IMR-90 (cell line): ENCODE measurements at regions not wholly inside any gene's neighbourhood (a gene's known extent, or its start where the extent isn't known, plus 50 kb on each side); places are given as distances from the start of the nearest gene placed in this dataset.

Source experiments
- ATAC-seq: fragments of 200-7000 bp; cut with Tn5 transposase; 2 replicates; pipeline ENCODE4 v1.9.1; 2020; ENCODE audit warnings: low read depth, mild to moderate bottlenecking, moderate library complexity
- BruUV-seq: library from RNA; stranded (reverse); fragments of 400-500 nt; replicated peaks from 2 replicates; lab custom pipeline; 2021; lab: Mats Ljungman, UMichigan
- CTCF ChIA-PET: fragments of 300-600 bp; formaldehyde crosslinking; extraction: SDS; loops from one replicate; lab custom pipeline; 2021; ENCODE audit warnings: antibody characterized with exemption; lab: Yijun Ruan, JAX
- POLR2A ChIA-PET: fragments of 300-600 bp; sonication (Branson Sonifier 250); formaldehyde crosslinking; loops from one replicate; lab custom pipeline; 2022; ENCODE audit warnings: antibody characterized with exemption; ENCODE audit not compliant: unreplicated experiment; lab: Charles Lee
- DNase-seq: peaks from one replicate; pipeline ENCODE4 v3.0.0; 2013
- H2AFZ ChIP-seq: replicated peaks from 2 replicates; pipeline ENCODE3; 2013; ENCODE audit warnings: low read length, mild to moderate bottlenecking; ENCODE audit not compliant: poor library complexity
- H2AK5ac ChIP-seq: 2 replicates; pipeline ENCODE4 v1.6.1; 2013; ENCODE audit warnings: low read depth, low read length, inconsistent platforms
- H2AK9ac ChIP-seq: replicated peaks from 2 replicates; pipeline ENCODE3; 2013; ENCODE audit warnings: mild to moderate bottlenecking, low read depth, low read length, moderate library complexity; ENCODE audit not compliant: poor library complexity
- H2BK120ac ChIP-seq: 2 replicates; pipeline ENCODE4 v1.6.1; 2013; ENCODE audit warnings: low read depth, low read length, inconsistent platforms
- H2BK15ac ChIP-seq: 3 replicates; pipeline ENCODE4 v1.6.1; 2013; ENCODE audit warnings: low read depth, low read length, inconsistent platforms
- H2BK20ac ChIP-seq: 2 replicates; pipeline ENCODE4 v1.6.1; 2013; ENCODE audit warnings: low read depth, mild to moderate bottlenecking, inconsistent platforms, low read length, moderate library complexity
- H2BK5ac ChIP-seq: 2 replicates; pipeline ENCODE4 v1.6.1; 2013; ENCODE audit warnings: mild to moderate bottlenecking, low read depth, low read length, inconsistent platforms; ENCODE audit not compliant: poor library complexity, severe bottlenecking
- H3K14ac ChIP-seq: replicated peaks from 2 replicates; pipeline ENCODE4 v1.6.1; 2013; ENCODE audit warnings: low read depth, low read length, inconsistent platforms
- H3K18ac ChIP-seq: 2 replicates; pipeline ENCODE4 v1.6.1; 2013; ENCODE audit warnings: low read depth, low read length, control low read depth
- H3K23ac ChIP-seq: 2 replicates; pipeline ENCODE4 v1.6.1; 2013; ENCODE audit warnings: low read depth, low read length, inconsistent platforms
- H3K27ac ChIP-seq: 2 replicates; pipeline ENCODE4 v1.5.1; 2013; ENCODE audit warnings: mild to moderate bottlenecking, control low read depth, low read length; ENCODE audit not compliant: insufficient read depth
- H3K27me3 ChIP-seq: 2 replicates; pipeline ENCODE4 v1.6.1; 2013; ENCODE audit warnings: low read length; ENCODE audit not compliant: control insufficient read depth, insufficient read depth
- H3K36me3 ChIP-seq: 2 replicates; pipeline ENCODE4 v1.6.1; 2013; ENCODE audit warnings: low read length, mixed read lengths; ENCODE audit not compliant: control insufficient read depth, insufficient read depth
- H3K4ac ChIP-seq: 2 replicates; pipeline ENCODE4 v1.6.1; 2013; ENCODE audit warnings: low read depth, low read length, inconsistent platforms
- H3K4me1 ChIP-seq: 2 replicates; pipeline ENCODE4 v1.6.1; 2013; ENCODE audit warnings: low read length, mixed read lengths; ENCODE audit not compliant: control insufficient read depth, insufficient read depth
- H3K4me2 ChIP-seq: 2 replicates; pipeline ENCODE4 v1.6.1; 2013; ENCODE audit warnings: low read depth, mild to moderate bottlenecking, control low read depth, low read length, moderate library complexity
- H3K4me3 ChIP-seq: 2 replicates; pipeline ENCODE4 v1.5.1; 2013; ENCODE audit warnings: low read depth, mild to moderate bottlenecking, control low read depth, low read length, moderate library complexity; ENCODE audit not compliant: insufficient read depth
- H3K56ac ChIP-seq: 2 replicates; pipeline ENCODE4 v1.6.1; 2013; ENCODE audit warnings: low read length, inconsistent platforms; ENCODE audit not compliant: insufficient read depth; ENCODE audit errors: extremely low read depth
- H3K79me1 ChIP-seq, 2 experiments: 2 replicates each; pipeline ENCODE4 v1.6.1; 2013; ENCODE audit warnings: low read length in 2 of 2, inconsistent platforms in 1 of 2, low read depth in 1 of 2
- H3K9ac ChIP-seq: 2 replicates; pipeline ENCODE4 v1.6.1; 2013; ENCODE audit warnings: low read depth, low read length, control low read depth
- H3K9me1 ChIP-seq: 2 replicates; pipeline ENCODE4 v1.6.1; 2013; ENCODE audit warnings: low read length, inconsistent platforms; ENCODE audit not compliant: insufficient read depth
- H3K9me3 ChIP-seq: 2 replicates; pipeline ENCODE4 v1.6.1; 2013; ENCODE audit warnings: low read length; ENCODE audit not compliant: control insufficient read depth, insufficient read depth
- H4K20me1 ChIP-seq: 2 replicates; pipeline ENCODE4 v1.6.1; 2013; ENCODE audit warnings: low read length, inconsistent platforms; ENCODE audit not compliant: insufficient read depth
- H4K5ac ChIP-seq: 2 replicates; pipeline ENCODE4 v1.6.1; 2013; ENCODE audit warnings: mild to moderate bottlenecking, low read depth, low read length, control low read depth
- H4K8ac ChIP-seq, 2 experiments: 2 replicates each; pipeline ENCODE4 v1.6.1; 2013; ENCODE audit warnings: low read depth in 2 of 2, low read length in 2 of 2, control low read depth in 1 of 2, inconsistent platforms in 1 of 2
- H4K91ac ChIP-seq: 2 replicates; pipeline ENCODE4 v1.6.1; 2013; ENCODE audit warnings: low read depth, low read length, inconsistent platforms; ENCODE audit not compliant: insufficient read depth
- BHLHE40 ChIP-seq: fragments of 150-350 bp; IDR thresholded peaks from 2 replicates; pipeline ENCODE4 v1.6.1; 2016; ENCODE audit warnings: mild to moderate bottlenecking, low read depth, low read length
- CEBPB ChIP-seq: IDR thresholded peaks from 2 replicates; pipeline ENCODE4 v1.6.1; 2012; ENCODE audit warnings: low read depth, low read length, improper control_type of control experiment
- CHD1 ChIP-seq: IDR thresholded peaks from 2 replicates; pipeline ENCODE4 v1.6.1; 2012; ENCODE audit warnings: low read depth, low read length, improper control_type of control experiment
- FOS ChIP-seq: fragments of 150-350 bp; IDR thresholded peaks from 2 replicates; pipeline ENCODE4 v1.6.1; 2016; ENCODE audit warnings: low read depth, low read length
- MAFK ChIP-seq: IDR thresholded peaks from 2 replicates; pipeline ENCODE4 v1.6.1; 2012; ENCODE audit warnings: low read depth, low read length, improper control_type of control experiment
- MAZ ChIP-seq: IDR thresholded peaks from 2 replicates; pipeline ENCODE4 v1.6.1; 2012; ENCODE audit warnings: low read depth, mild to moderate bottlenecking, low read length, improper control_type of control experiment, moderate library complexity, borderline replicate concordance
- MXI1 ChIP-seq: IDR thresholded peaks from 2 replicates; pipeline ENCODE4 v1.6.1; 2012; ENCODE audit warnings: low read depth, mild to moderate bottlenecking, low read length, moderate library complexity, borderline replicate concordance
- NFE2L2 ChIP-seq: fragments of 150-350 bp; IDR thresholded peaks from 2 replicates; pipeline ENCODE4 v1.6.1; 2016; ENCODE audit warnings: low read depth, mild to moderate bottlenecking, low read length
- POLR2A ChIP-seq: IDR thresholded peaks from 2 replicates; pipeline ENCODE4 v1.6.1; 2012; ENCODE audit warnings: mild to moderate bottlenecking, low read depth, low read length
- RAD21 ChIP-seq: IDR thresholded peaks from 2 replicates; pipeline ENCODE4 v1.6.1; 2012; ENCODE audit warnings: low read length, improper control_type of control experiment
- RCOR1 ChIP-seq: IDR thresholded peaks from 2 replicates; pipeline ENCODE4 v1.6.1; 2012; ENCODE audit warnings: mild to moderate bottlenecking, low read length, improper control_type of control experiment; ENCODE audit not compliant: insufficient replicate concordance
- RFX5 ChIP-seq: IDR thresholded peaks from 2 replicates; pipeline ENCODE4 v1.8.0; 2012; ENCODE audit warnings: low read depth, mild to moderate bottlenecking, low read length, moderate library complexity
- SMC3 ChIP-seq: fragments of 150-350 bp; IDR thresholded peaks from 2 replicates; pipeline ENCODE4 v1.6.1; 2016; ENCODE audit warnings: low read depth, mild to moderate bottlenecking, antibody characterized with exemption, low read length, moderate library complexity
- WGBS, 2 experiments: methylation state at CpG; one replicate each; pipeline versions ENCODE4 v1.1.5 to v1.1.7; 2013; ENCODE audit warnings: missing lambda C conversion rate in 2 of 2; ENCODE audit not compliant: insufficient read length in 1 of 2; ENCODE audit errors: extremely low coverage in 2 of 2; 5-methylcytosine and 5-hydroxymethylcytosine counted together
- dilution Hi-C: fragments of 300-500 bp; cut with HindIII; formaldehyde crosslinking; loops from one replicate; pipeline ENCODE4 v1.14.3; 2018; ENCODE audit warnings: low sequenced_read_pairs; ENCODE audit not compliant: unreplicated experiment
- in situ Hi-C: fragments of 300-500 bp; cut with MboI; formaldehyde crosslinking; loops from 3 replicates; pipeline ENCODE4 v1.14.3; 2019; ENCODE audit warnings: low sequenced_read_pairs, inconsistent platforms, mixed read lengths
- intact Hi-C: fragments of 100-400 bp; cut with micrococcal nuclease; formaldehyde crosslinking; loops from 2 replicates; pipeline ENCODE4 v1.10.0; 2022
- TF ChIP-seq, protein P1 (sequence below): fragments of 150-350 bp; IDR thresholded peaks from 2 replicates; pipeline ENCODE4 v1.6.1; 2016; ENCODE audit warnings: low read depth, mild to moderate bottlenecking, low read length, moderate library complexity, borderline replicate concordance
- TF ChIP-seq, protein P2 (sequence below): fragments of 150-350 bp; IDR thresholded peaks from 2 replicates; pipeline ENCODE4 v1.6.1; 2017; ENCODE audit warnings: mild to moderate bottlenecking, antibody characterized with exemption, low read length, low read depth
- TF ChIP-seq, protein P3 (sequence below): conservative IDR thresholded peaks from 2 replicates; pipeline ENCODE4 v1.5.1; 2012; ENCODE audit warnings: mild to moderate bottlenecking, low read depth, low read length, improper control_type of control experiment

DNA sequence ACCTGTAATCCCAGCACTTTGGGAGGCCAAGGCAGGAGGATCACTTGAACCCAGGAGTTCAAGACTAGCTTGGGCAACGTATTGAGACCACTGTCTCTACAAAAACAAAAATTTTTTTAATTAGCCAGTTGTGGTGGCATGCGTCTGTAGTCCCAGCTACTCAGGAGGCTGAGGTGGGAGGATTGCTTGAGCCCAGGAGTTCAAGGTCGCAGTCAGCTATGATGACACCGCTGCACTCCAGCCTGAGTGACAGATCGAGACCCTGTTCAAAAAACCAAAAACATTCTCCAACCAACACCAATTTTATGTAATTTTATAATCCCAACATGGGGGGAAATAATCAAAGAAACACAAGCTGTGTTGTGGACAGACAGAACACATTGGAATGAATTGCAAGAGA, 54.6 kb upstream of the TNRC6A start:
- no peak overlapping the region for H3K56ac ChIP-seq
- H3K14ac ChIP-seq, result no peak overlapping the region
- H4K5ac ChIP-seq, result no peak overlapping the region
- H4K8ac ChIP-seq, result no peak overlapping the region
- H3K4me1 ChIP-seq, result peaks cover 9% of the 10 kb centered on the region
- no peak overlapping the region for H3K23ac ChIP-seq
- no peak overlapping the region for H3K18ac ChIP-seq
- H3K4ac ChIP-seq, result no peak overlapping the region
- H2BK5ac ChIP-seq, result no peak overlapping the region
- H3K9me3 ChIP-seq, result no peaks in the 10 kb centered on the region
- H3K4me3 ChIP-seq, result no peak overlapping the region
- no peak overlapping the region for H2AFZ ChIP-seq
- H3K27ac ChIP-seq, result no peak overlapping the region
- H3K4me2 ChIP-seq, result no peak overlapping the region
- no peaks in the 10 kb centered on the region for H3K27me3 ChIP-seq
- no peak for TF ChIP-seq RAD21
- TF ChIP-seq NFE2L2, result no peak
- TF ChIP-seq FOS, result no peak
- TF ChIP-seq, protein P1, sequence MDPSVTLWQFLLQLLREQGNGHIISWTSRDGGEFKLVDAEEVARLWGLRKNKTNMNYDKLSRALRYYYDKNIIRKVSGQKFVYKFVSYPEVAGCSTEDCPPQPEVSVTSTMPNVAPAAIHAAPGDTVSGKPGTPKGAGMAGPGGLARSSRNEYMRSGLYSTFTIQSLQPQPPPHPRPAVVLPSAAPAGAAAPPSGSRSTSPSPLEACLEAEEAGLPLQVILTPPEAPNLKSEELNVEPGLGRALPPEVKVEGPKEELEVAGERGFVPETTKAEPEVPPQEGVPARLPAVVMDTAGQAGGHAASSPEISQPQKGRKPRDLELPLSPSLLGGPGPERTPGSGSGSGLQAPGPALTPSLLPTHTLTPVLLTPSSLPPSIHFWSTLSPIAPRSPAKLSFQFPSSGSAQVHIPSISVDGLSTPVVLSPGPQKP, result no peak
- TF ChIP-seq MXI1, result no peak
- no peak for TF ChIP-seq CEBPB
- TF ChIP-seq, protein P2, sequence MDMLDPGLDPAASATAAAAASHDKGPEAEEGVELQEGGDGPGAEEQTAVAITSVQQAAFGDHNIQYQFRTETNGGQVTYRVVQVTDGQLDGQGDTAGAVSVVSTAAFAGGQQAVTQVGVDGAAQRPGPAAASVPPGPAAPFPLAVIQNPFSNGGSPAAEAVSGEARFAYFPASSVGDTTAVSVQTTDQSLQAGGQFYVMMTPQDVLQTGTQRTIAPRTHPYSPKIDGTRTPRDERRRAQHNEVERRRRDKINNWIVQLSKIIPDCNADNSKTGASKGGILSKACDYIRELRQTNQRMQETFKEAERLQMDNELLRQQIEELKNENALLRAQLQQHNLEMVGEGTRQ, result no peak
- TF ChIP-seq, protein P3, sequence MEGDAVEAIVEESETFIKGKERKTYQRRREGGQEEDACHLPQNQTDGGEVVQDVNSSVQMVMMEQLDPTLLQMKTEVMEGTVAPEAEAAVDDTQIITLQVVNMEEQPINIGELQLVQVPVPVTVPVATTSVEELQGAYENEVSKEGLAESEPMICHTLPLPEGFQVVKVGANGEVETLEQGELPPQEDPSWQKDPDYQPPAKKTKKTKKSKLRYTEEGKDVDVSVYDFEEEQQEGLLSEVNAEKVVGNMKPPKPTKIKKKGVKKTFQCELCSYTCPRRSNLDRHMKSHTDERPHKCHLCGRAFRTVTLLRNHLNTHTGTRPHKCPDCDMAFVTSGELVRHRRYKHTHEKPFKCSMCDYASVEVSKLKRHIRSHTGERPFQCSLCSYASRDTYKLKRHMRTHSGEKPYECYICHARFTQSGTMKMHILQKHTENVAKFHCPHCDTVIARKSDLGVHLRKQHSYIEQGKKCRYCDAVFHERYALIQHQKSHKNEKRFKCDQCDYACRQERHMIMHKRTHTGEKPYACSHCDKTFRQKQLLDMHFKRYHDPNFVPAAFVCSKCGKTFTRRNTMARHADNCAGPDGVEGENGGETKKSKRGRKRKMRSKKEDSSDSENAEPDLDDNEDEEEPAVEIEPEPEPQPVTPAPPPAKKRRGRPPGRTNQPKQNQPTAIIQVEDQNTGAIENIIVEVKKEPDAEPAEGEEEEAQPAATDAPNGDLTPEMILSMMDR, result no peak
- no peak for TF ChIP-seq MAFK
- no peak for TF ChIP-seq POLR2A
- TF ChIP-seq MAZ, result no peak
- no peak for TF ChIP-seq RFX5
- TF ChIP-seq BHLHE40, result no peak
- TF ChIP-seq SMC3, result no peak
- TF ChIP-seq CHD1, result no peak
- no peak for TF ChIP-seq RCOR1
- H4K91ac ChIP-seq, result no peak overlapping the region
- H2AK9ac ChIP-seq, result no peak overlapping the region
- ChIA-PET POLR2A (no interaction called here), CTCF (no interaction called here)
- no peak overlapping the region for H2BK15ac ChIP-seq
- H3K79me1 ChIP-seq, result peaks cover 0 to 3% of the 10 kb centered on the region in 2 experiments; a peak in 1 of 4 replicates
- H3K9me1 ChIP-seq, result peaks cover 5% of the 10 kb centered on the region; the same call in 1 of the 2 replicates
- DNase-seq (no peak), ATAC-seq (no peak)
- intact Hi-C loops (no loop called here), in situ Hi-C loops (no loop called here), dilution Hi-C loops (no loop called here)
- H3K9ac ChIP-seq, result no peak overlapping the region
- H2AK5ac ChIP-seq, result no peak overlapping the region
- no peak overlapping the region for H2BK20ac ChIP-seq
- no CpG with 5 or more reads among the region's 5 CpGs for WGBS, 2 experiments
- no peaks in the 10 kb centered on the region for H3K36me3 ChIP-seq
- no TSS peak for BruUV-seq
- peak overlapping the region; percentile 4; the same call in 1 of the 2 replicates for H2BK120ac ChIP-seq
- H4K20me1 ChIP-seq, result no peaks in the 10 kb centered on the region
